ENCODE measurements at regions not wholly inside any gene's neighbourhood (a gene's known extent, or its start where the extent isn't known, plus 50 kb on each side); places are given as distances from the start of the nearest gene placed in this dataset.

DNA sequence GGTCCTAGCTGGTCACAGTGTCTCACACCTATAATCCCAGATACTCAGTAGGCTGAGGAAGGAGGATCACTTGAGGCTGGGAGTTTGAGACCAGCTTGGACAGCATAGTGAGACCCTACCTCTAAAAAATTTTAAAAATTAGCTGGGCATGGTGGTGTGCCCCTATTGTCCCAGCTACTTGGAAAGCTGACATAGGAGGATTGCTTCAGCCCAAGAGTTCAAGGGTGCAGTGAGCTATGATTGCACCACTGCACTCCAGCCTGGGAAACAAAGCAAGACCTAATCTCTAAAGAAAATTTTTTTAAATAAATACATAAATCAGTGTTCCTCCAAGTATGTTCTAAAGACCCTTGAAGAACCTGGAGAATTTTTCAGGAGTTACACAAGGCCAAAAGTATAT is 50.6 kb upstream of the GNAO1 start:
- DNase-seq (ENCODE audit: extremely low read depth, insufficient read length), result no peak
- no peak overlapping the region for H3K4me3 ChIP-seq (replicated peaks; ENCODE audit: low read depth, low read length)
- TF ChIP-seq, protein P1, sequence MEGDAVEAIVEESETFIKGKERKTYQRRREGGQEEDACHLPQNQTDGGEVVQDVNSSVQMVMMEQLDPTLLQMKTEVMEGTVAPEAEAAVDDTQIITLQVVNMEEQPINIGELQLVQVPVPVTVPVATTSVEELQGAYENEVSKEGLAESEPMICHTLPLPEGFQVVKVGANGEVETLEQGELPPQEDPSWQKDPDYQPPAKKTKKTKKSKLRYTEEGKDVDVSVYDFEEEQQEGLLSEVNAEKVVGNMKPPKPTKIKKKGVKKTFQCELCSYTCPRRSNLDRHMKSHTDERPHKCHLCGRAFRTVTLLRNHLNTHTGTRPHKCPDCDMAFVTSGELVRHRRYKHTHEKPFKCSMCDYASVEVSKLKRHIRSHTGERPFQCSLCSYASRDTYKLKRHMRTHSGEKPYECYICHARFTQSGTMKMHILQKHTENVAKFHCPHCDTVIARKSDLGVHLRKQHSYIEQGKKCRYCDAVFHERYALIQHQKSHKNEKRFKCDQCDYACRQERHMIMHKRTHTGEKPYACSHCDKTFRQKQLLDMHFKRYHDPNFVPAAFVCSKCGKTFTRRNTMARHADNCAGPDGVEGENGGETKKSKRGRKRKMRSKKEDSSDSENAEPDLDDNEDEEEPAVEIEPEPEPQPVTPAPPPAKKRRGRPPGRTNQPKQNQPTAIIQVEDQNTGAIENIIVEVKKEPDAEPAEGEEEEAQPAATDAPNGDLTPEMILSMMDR (IDR thresholded peaks at IDR 0.05; ENCODE audit: insufficient read depth, low read length, poor library complexity, severe bottlenecking), result no peak
- H3K27me3 ChIP-seq (replicated peaks; ENCODE audit: control insufficient read depth, insufficient read depth, low read length), result no peaks in the 10 kb centered on the region; the same call in 1 of the 2 replicates
- H3K36me3 ChIP-seq (ENCODE audit: control insufficient read depth, insufficient read depth, low read length), result no peaks in the 10 kb centered on the region

DNA sequence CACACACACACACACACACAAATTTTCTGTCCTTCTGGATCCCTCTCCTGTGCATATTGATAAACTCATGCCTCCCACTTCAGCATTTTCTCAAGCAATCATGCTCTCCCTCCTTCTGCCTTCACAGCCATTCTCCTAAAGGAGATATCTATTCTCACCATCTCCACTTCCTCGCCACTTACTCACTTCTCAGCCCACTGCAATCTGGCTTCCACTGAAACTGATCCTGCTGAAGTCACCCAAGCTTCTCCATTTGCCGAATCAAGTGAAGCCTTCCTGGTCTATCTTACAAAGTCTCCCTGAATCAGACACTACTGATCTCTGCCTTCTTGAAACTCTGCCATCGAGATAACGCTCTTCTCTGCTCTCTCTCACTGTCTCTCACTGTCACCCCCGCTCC is 54.0 kb upstream of the GNAO1 start:
- Histone ChIP-seq H3K36me3 (ENCODE audit: control insufficient read depth, insufficient read depth, low read length) (no peaks in the 10 kb centered on the region), H3K4me3 (replicated peaks; ENCODE audit: low read depth, low read length) (no peak overlapping the region), H3K27me3 (replicated peaks; ENCODE audit: control insufficient read depth, insufficient read depth, low read length) (no peaks in the 10 kb centered on the region; the same call in 1 of the 2 replicates)
- TF ChIP-seq, protein P1 (IDR thresholded peaks at IDR 0.05; ENCODE audit: insufficient read depth, low read length, poor library complexity, severe bottlenecking), result no peak
- DNase-seq (ENCODE audit: extremely low read depth, insufficient read length), result no peak

GRCh38 chr16:56136256-56136655 is 55.0 kb upstream of the GNAO1 start:
- TF ChIP-seq, protein P1 (IDR thresholded peaks at IDR 0.05; ENCODE audit: insufficient read depth, low read length, poor library complexity, severe bottlenecking), result no peak
- no peak for DNase-seq (ENCODE audit: extremely low read depth, insufficient read length)
- Histone ChIP-seq H3K36me3 (ENCODE audit: control insufficient read depth, insufficient read depth, low read length) (no peaks in the 10 kb centered on the region), H3K27me3 (replicated peaks; ENCODE audit: control insufficient read depth, insufficient read depth, low read length) (no peaks in the 10 kb centered on the region; the same call in 1 of the 2 replicates), H3K4me3 (replicated peaks; ENCODE audit: low read depth, low read length) (no peak overlapping the region)

DNA sequence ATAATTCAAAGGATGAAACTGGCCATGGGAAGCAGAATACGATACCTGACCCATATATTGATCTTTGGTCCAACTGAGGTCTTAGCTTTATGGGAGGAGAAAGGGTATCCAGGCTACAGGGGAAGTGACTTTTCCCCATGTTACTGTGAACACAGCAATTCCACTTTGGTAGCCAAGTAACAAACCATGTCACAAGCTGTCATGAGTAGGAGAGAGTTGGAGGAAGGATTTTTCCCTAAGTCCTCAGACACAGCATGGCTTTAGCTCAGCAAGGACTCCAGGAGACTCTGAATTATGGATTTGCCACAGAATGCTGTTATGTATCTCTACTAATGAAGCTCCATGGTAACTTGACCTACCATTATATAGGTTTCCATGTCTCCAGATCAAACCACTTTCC is 56.5 kb upstream of the GNAO1 start:
- TF ChIP-seq, protein P1 (IDR thresholded peaks at IDR 0.05; ENCODE audit: insufficient read depth, low read length, poor library complexity, severe bottlenecking), result no peak
- DNase-seq (ENCODE audit: extremely low read depth, insufficient read length), result no peak
- H3K27me3 ChIP-seq (replicated peaks; ENCODE audit: control insufficient read depth, insufficient read depth, low read length), result no peaks in the 10 kb centered on the region; the same call in 1 of the 2 replicates
- no peak overlapping the region for H3K4me3 ChIP-seq (replicated peaks; ENCODE audit: low read depth, low read length)
- H3K36me3 ChIP-seq (ENCODE audit: control insufficient read depth, insufficient read depth, low read length), result no peaks in the 10 kb centered on the region

- Histone ChIP-seq H3K4me3 (replicated peaks; ENCODE audit: low read depth, low read length) (no peak overlapping the region), H3K36me3 (ENCODE audit: control insufficient read depth, insufficient read depth, low read length) (no peaks in the 10 kb centered on the region), H3K27me3 (replicated peaks; ENCODE audit: control insufficient read depth, insufficient read depth, low read length) (no peaks in the 10 kb centered on the region)
- no peak for DNase-seq (ENCODE audit: extremely low read depth, insufficient read length)
- TF ChIP-seq, protein P1 (IDR thresholded peaks at IDR 0.05; ENCODE audit: insufficient read depth, low read length, poor library complexity, severe bottlenecking), result no peak
Measured at GRCh38 chr16:56125922-56126321, 65.4 kb upstream of the GNAO1 start.

- H3K27me3 ChIP-seq (replicated peaks; ENCODE audit: control insufficient read depth, insufficient read depth, low read length), result no peaks in the 10 kb centered on the region
- no peak for DNase-seq (ENCODE audit: extremely low read depth, insufficient read length)
- no peak overlapping the region for H3K4me3 ChIP-seq (replicated peaks; ENCODE audit: low read depth, low read length)
- no peaks in the 10 kb centered on the region for H3K36me3 ChIP-seq (ENCODE audit: control insufficient read depth, insufficient read depth, low read length)
- TF ChIP-seq, protein P1 (IDR thresholded peaks at IDR 0.05; ENCODE audit: insufficient read depth, low read length, poor library complexity, severe bottlenecking), result no peak
Measured at GRCh38 chr16:56122251-56122650, 69.0 kb upstream of the GNAO1 start.

All from GM06990 (cell line).